Hippocampal formation (tissue), 2 donors: ENCODE measurements at regions not wholly inside any gene's neighbourhood (a gene's known extent, or its start where the extent isn't known, plus 50 kb on each side); places are given as distances from the start of the nearest gene placed in this dataset.

Experiments
- DNase-seq, 2 donors: peaks; one replicate each; lab custom pipeline; 2025; lab: John Stamatoyannopoulos, UW

DNA sequence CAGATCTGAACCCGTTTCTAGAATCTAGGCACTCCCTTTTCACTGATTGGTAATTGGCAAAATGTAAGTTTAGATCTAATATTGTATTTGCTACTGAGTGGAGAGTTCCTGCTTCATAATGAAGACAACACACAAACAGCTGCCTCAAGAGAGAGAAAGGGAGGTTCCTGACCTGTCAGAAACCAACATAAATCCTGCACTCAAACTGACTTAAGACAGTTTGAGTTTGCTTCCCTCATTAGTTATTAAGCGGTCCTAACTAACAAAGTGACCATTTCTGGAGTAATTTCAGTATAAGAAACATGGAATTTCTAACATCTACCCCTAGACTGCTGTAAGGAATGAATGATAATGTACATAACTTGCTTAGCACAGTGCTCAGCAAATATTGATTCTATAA, 191.2 kb downstream of the METTL4 start:
- no peak for DNase-seq

DNA sequence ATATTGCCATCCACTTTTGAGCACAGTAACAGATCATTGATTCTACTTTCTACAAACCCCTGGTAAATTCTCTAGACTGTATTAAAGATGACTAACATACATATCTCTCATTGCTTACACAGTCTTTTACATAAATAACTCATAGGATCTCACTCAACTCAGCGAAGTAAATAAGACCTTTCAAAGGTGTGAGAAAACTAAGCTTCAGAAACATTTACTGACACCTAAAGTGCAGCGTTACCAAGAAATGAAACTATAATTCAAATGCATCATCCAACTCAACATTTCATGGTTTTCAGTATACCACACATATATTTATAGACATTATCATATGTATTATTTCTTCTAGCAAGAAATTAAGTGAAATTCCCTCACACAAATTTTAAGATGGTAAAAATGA, 189.8 kb downstream of the METTL4 start:
- DNase-seq, result no peak

DNA sequence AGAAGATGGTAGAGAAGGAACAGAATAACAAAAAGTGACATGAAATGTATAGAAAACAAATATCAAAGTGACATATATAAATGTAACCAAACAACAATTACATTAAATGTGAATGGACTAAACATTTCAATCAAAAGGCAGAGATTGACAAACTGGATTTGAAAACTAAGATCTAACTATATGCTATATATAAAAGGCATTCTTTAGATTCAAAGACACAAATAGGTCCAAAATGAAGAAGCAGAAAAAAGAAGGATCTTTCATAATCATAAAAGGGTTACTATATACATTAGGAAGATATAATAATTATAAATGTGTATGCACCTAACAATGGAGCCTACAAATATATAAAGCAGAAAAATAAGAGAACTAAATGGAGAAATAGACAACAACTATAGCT, 183.7 kb downstream of the METTL4 start:
- no peak for DNase-seq

DNA sequence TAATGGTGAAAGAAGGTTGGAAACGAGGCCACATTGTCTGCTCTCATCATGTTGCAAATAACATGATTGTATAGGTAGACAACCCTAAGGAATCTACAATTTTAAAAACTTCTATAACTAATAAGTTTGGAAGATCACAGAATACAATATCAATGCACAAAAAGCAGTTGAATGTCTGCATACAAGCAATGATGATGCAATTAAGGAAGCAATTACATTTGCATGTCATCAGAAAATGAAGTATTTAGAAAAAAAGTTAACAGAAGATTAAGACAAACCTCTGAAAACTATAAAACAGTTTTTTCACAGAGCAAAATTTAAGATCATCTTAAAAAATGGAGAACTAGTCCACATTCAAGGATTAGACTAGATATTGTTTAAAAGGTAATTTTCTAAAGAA, 181.1 kb downstream of the METTL4 start:
- no peak for DNase-seq

DNA sequence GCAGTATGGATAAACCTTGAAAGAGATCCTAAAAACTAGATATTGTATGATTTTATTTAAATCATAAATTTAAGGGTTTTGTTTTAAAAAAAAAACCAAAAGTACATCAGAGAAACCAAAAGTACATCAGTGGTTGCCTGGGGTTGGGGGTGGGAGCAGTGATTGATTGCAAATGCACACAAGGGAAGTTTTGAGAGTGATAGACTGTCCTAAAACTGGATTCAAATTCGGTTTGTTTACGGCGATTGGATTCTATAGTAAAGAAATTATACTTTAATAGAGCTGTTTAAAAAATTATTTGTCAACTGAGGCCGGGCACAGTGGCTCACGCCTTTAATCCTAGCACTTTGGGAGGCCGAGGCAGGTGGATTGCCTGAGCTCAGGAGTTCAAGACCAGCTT, 179.8 kb downstream of the METTL4 start:
- DNase-seq, result no peak

DNA sequence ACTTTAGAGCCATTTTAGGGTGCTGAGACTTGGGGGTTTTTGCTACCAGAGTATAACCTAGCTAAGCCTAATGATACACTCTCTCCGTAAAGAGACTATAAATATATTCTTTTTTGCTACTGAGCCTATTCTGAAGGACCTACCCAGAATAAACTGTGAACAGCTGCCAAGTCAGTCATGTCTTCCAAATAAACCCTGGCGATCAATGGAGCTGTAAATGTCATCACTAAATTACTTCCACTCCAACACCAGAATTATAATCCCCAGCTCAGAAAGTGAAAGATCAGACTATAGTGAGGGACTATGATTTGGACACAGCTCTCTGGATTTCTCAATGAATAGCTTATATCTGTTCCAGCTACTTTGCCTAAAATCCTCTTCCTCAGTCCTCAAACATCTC, 178.9 kb downstream of the METTL4 start:
- no peak for DNase-seq

DNA sequence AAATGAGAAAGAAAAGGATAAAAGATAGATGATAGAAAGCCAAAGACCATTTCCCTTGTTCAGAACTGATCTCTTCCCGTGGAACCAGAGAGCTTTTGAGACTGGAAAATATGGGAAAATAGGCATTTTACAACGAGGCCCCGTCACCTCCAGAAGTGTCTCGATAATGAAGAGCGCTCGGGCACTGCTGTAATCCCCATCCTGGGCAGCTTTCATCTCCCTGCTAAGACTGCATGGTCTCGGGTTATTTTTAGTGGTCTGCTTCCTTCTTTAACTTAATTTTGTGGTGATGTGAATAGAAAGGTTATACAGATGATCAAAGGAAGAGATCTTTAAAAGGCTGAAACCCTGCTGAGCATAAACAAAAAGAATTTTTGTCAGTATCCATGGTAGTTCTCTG, 176.6 kb downstream of the METTL4 start:
- no peak for DNase-seq

DNA sequence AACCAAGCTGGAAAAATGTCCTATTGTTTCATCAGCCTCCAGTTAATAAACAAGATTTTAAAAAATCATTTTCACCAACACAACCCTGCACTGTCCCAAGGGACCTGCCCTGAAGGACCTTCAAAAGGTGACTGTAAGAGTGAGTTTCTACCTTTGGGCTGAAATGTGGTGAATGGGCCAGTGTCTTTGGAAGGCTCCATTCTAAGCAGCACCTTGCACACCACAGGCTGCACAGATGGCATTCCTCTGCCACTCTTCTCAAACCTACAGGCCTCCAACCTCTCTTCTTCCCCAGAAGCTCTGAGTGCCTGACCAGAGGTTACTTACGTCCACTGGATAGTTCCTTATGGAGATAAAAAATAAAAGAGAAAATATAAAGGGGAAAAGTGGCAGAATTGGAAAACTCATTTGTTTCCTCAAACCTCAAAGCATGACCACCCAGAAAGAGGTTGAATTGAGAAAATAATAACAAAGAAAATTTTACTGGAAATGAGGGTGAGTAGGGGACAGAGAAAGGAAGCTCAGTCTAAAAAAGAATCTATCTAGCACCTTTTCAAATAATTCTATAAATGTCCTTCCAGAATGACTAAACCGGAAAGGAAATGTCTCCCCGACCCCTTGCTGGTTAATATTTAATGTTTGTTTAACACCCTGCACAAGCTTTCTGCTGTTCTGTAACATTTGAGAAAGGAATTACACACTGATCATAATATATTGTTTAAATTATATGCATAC, 175.7 kb downstream of the METTL4 start:
- DNase-seq, result no peak

DNA sequence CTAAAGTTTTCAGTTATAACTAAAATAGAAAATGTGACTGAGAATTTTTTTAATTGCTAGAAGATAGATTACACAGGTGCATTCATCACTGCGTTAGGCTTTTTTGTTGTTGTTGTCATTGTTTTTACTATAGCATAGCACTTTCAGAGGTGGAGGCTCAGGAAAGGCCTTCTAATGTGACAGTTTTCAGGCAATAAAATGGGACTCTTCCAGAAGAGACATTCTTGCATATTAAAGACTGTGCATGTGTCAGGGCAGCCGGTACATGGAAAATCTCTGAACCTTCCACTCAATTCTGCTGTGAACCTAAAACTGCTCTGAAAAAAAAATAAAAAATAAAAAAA, 175.2 kb downstream of the METTL4 start:
- no peak for DNase-seq

DNA sequence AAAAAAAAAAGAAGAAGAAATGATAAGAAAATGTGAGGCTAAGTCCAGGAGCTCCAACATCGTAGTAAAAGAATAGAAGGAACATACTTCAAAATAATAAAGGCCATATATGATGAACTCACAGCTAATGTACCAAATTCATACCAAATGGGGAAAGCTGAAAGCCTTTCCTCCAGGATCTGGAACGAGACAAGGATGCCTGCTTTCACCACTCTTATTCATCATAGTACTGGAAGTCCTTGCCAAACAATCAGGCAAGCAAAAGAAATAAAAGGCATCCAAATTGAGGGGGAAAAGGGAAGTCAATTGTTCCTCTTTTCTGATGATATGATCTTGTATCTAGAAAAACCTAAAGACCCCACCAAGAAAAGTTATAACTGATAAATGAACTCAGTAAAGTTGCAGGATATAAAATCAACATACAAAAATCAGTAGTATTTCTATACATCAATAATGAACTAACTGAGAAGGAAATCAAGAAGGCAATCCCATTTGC, 170.6 kb downstream of the METTL4 start:
- DNase-seq, result no peak

DNA sequence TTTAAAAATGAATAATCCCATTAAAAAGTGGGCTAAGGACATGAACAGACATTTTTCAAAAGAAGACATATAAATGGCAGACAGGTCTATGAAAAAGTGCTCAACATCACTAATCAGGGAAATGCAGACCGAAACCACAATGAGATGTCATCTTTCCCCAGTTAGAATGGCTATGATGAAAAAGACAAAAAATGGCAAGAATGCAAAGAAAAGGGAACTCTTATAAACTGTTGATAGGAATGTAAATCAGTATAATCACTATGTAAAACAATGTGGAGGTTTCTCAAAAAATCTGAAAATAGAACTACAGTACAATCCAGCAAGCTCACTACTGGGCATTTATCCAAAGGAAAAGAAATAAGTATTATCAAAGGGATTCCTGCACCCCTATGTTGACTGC, 169.2 kb downstream of the METTL4 start:
- DNase-seq, result no peak

DNA sequence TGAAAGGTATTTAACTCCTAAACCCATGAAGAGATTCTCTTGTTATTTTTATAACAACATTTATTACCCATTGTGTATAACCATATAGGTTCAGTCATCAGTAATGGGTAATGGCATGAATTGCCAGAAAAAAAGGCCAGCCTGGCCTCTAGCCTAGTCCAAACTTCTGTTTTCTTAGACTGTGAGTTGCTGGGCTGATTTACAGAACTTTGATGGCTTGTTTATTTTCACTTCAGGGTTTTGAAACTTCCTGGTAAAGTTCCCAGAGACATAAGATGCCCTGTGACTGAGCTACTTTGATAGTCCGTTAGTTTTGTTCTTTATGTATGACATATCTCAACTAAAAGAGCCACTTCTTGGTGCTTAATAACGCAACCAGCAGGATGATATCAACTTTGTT, 164.8 kb downstream of the METTL4 start:
- no peak for DNase-seq

DNA sequence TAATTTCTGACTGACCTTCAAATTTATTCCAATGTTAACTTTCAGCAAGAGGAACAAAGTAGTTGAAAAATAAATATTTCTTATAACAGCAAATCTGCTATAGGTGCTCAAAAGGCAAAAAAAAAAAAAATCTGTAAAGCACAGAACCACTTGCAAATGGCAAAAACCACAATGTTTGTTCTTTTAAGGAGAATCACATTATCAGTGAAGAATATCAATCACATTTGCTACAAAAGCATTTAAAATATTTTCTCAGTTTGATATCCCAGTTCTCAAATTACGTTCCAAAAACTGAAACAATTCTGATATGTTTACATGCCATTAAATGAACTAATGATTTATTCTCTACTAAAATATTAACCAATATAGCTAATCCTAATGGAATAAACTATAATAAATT, 163.3 kb downstream of the METTL4 start:
- no peak for DNase-seq

DNA sequence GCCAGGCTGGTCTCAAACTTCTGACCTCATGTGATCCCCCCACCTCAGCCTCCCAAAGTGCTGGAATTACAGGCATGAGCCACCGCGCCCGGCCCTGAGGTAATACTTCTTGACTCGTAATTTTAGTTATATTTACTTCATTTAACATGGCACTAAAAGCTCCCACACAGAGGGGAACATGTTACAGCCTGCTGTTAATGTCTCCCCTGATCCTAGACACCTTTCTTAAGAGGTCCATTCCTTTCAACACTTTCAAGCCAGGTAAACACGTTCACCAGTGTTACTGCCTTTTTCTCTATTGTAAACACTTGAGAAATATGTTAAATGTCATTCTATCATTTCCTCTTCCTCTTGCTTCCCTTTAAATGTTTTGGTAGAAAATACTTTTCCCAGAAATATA, 161.4 kb downstream of the METTL4 start:
- no peak for DNase-seq

DNA sequence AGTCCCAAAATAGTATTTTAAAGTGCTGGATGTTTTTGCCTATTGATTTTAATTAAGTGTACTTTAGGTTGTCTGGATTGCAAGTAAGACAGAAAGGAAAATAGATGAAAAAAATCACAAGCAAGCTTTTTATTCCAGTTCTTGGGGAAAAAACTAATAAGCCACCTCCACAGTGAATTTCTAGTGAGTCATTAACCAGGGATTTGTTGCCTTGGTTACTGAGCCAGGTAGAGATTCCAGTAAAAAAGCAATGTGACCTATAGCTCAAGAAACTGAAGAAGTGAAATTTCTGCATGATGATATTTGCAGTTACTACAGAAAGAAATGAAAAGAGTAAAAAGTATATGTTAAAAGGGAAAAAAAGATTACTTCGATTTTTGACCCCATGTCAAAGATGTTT, 160.6 kb downstream of the METTL4 start:
- DNase-seq, result no peak

DNA sequence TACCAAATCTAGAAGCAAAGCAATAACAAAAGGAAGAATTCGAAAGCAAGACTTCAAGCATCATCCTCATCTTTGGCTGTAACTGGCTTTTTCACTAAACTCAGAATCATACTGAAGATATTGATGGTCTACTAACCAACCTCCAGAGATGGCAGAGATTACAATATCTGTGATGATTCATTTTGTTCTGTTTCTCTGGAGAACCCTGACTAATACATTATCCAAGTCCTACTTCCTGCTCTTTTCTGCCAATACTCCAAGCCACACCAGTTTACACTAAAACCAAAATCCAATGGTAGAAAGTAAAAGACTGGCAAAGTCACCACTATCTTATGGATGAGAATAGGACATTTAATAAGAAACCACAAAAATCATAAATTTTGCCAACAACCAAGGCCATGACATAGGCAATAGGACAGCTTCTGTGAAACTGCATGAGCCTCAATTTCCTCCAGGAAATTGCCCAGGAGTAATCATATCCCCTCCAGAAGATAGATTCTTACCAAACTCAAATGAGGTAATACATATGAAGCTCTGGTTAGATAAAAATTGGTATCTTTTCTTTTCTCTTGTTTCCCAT, 159.8 kb downstream of the METTL4 start:
- no peak for DNase-seq

DNA sequence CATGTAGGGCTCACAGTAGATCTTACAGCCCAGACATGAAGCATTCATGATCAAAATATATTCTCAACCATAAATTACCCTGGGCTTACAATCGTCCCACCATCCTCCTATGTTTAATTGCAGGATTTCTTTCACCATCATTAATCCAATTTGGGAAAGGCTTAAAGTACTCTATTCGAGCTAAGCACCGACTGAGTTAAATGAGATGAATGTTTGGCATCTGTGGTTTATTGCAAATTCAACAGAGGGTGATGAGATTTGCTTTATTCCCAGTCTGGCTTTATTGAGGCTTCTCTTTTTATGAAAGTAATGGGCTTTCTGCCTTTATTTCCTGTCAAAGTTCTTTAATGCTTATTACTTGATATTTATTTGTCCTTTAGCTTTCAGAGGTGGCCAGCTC, 159.0 kb downstream of the METTL4 start:
- no peak for DNase-seq

DNA sequence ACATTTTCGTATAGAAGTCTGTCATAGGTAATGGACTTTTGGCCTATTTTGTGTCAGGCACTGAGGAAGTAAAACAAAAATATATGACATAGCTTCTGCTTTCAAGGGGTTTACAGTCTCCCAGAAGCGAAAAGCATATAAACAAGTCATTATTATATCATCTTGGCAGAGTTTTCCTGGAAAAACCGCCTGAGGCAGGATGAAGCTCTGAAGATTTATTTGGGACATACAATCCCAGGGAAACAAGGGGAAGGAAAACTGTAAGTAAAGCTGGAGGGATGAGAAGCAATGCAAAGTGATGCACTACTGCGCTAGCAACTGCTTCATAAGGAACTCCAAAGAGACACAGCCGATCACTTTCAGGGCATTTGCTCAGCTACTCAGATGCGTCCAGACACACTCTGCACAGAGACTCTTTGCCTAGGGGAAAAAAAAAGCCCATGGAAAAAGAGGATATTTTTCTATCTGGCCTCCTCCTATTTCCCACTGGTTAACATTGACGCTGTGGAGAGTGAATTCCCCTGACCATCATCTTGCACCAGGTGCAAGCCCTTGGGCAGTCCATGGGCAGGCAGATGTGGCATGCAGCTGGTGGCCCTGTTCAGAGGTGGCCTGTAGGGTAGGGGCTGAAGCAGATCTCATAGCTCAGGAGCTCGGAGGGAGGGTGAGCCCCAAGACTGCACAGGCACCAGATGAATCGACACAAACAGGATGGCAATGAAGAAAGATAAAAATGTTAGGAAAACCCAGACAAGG, 158.1 kb downstream of the METTL4 start:
- DNase-seq, result no peak

DNA sequence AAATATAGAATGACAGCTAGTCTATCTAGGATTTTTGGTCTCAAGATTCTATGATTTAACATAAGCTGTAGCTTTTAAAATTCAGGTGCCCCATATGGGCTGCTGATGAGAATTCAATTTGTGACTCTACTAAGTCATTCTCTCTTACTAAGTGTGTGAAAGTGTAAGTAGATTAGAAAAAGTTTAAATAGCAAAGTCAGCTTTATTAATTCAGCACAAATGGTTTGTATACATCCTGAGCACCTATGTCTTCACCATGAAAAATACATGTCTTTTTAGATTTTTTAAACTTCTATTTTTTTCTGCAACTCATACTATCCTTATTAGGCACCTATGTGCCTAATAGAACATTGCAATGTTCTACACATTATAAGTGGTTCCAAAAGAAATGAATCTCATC, 157.1 kb downstream of the METTL4 start:
- DNase-seq, result no peak

DNA sequence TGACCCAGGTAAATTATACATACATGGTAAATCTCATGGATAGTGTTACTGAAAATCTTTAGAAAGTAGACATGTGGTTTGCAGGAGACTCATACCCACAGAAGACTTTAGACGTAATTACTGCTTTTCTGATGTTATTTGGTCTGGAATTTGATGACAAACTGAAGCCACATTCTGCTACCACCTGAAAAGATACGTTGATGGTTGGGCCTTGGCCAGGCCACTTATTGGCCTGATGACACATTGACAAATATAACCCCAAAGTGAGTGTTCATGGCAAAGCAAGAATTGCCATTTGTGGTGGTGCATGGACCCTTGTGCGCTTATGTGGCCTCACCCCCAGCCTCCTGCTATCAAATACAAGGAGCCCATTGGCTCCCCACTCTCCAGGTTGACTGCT, 155.6 kb downstream of the METTL4 start:
- no peak for DNase-seq

DNA sequence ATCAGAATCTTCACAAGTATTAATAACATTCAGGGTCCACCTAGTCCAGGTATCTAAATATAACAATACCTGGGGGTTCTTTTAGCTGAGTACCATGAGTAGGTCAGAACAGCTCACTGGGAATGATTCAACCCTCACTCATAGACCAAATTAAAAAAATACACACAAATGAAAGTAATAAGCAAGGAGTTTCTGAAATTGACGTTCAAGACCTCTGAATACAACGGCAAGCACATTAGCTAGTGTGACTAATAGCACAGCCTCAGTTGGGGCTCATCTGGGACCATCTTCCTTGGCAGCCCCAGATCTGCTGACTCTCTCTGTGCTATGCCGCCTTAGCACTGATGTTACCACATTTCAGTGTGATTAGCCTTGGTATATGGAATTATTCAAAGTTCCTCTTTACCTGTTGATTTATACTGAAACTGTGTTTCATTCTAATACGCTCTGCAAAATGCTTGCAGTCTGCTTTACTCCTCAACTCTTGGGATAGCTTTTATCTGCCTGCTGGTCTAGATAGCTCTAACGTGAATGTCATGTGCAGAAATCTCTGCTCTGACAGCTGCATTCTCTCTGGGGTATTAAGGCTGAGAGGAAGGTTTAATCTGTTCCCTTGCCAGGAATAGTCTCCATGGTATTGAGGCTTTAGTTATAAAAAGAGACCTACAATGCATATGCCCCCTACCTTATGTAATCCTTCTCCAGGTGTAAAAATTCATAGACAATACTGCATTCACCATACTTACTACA, 153.3 kb downstream of the METTL4 start:
- DNase-seq, result no peak

DNA sequence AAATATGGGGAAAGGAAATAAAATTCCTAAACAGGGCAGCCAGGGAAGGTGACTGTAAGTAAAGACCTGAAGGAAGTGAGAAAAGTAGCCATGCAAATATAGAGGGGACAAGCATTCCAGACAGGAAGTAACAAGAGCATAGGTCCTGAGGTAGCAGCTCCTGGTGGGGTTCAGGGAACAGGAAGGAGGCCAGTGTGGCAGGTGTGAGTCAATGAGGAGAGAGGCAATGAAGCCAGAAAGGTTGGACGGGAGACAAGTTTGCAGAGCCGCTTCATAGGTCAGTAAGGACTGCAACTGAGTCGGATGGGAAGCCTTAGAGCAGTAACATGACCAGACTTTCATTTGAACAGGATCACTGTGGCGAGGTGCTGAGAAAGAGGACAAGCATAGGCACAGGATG, 150.9 kb downstream of the METTL4 start:
- DNase-seq, result no peak

DNA sequence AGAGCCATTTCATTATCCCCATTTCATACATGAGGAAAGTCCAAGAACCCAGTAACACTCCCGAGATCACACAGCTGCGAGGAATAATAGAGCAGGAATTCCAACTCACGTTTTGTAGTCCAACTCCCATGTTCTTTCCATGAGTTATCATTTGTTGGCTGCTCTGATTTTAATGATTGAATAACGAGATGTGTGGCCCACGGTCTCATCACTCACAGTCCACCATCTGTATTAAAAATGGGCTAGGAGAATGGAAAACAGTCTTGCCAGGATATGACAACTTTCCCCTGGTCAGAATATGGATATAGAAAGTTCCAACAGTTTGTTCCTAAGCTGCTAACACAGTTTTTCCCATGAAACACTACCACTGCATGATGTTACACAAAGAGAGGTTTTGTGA, 147.5 kb downstream of the METTL4 start:
- DNase-seq, result no peak
